ENCODE measurements at regions not wholly inside any gene's neighbourhood (a gene's known extent, or its start where the extent isn't known, plus 50 kb on each side); places are given as distances from the start of the nearest gene placed in this dataset.

DNA sequence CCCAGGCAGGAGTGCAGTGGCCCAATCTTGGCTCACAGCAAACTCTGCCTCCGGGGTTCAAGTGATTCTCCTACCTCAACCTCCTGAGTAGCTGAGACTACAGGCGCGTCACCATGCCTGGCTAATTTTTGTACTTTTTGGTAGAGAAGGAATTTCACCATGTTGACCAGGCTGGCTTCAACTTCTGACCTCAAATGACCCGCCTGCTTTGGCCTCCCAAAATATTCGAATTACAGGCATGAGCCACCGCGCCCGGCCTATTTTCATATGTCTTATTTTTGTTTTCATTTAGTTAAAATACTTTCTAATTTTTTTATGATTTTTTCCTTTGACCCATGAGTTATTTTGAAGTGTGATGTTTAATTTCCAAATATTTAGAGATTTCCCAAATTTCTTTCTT lies 143.6 kb upstream of the VRK1 start:
- intact Hi-C loops (cut with micrococcal nuclease) = no loop called here
- RAD21 ChIA-PET (ENCODE audit: low non-redundant PET in 1 of 2, low total read pairs in 2 of 2, uncharacterized antibody in 2 of 2, unreplicated experiment in 2 of 2) = no interaction called here
- Histone ChIP-seq H3K36me3 (ENCODE audit: control insufficient read depth in 1 of 2, insufficient read depth in 2 of 2, low read length in 2 of 2) (no peaks in the 10 kb centered on the region), H3K9me2 (ENCODE audit: insufficient read depth) (no peaks in the 10 kb centered on the region), H3K9ac (ENCODE audit: low read length) (no peak overlapping the region), H3K4me3 (replicated peaks in 1 of 2; ENCODE audit: low read depth in 1 of 2, low read length in 2 of 2) (no peak overlapping the region), H4K20me1 (ENCODE audit: insufficient read depth) (no peaks in the 10 kb centered on the region), H3K9me3 (ENCODE audit: control insufficient read depth in 1 of 2, insufficient read depth in 1 of 2, low read depth in 1 of 2, low read length in 2 of 2) (no peaks in the 10 kb centered on the region), H3K79me2 (ENCODE audit: insufficient read depth, low read length) (no peaks in the 10 kb centered on the region), H3K27me3 (ENCODE audit: insufficient read depth, low read length) (peaks cover 6% of the 10 kb centered on the region; the same call in 1 of the 2 replicates), H3K4me1 (ENCODE audit: control insufficient read depth in 1 of 2, insufficient read depth in 2 of 2, low read length in 2 of 2) (no peaks in the 10 kb centered on the region), H3K27ac (ENCODE audit: low read depth, low read length) (no peak overlapping the region), H2AFZ (ENCODE audit: low read depth, low read length, poor library complexity, severe bottlenecking) (no peak overlapping the region), H3K4me2 (ENCODE audit: low read length) (no peak overlapping the region)
- POLR2A ChIA-PET = no interaction called here
- no TSS peak for BruUV-seq (replicated peaks)
- ATAC-seq (no peak), DNase-seq (ENCODE audit: low read depth, low spot score) (no peak)
- CTCF ChIA-PET = no interaction called here
- TF ChIP-seq JUND (IDR thresholded peaks at IDR 0.05) (no peak), SRF (IDR thresholded peaks at IDR 0.05; ENCODE audit: low read depth) (no peak), FOSL1 (IDR thresholded peaks at IDR 0.05; ENCODE audit: low read depth) (no peak), ATF3 (IDR thresholded peaks at IDR 0.05) (no peak), ZNF274 (IDR thresholded peaks at IDR 0.05; ENCODE audit: low read depth, low read length) (no peak), POLR2AphosphoS5 (IDR thresholded peaks at IDR 0.05; ENCODE audit: low read depth, low read length) (no peak), RAD21 (IDR thresholded peaks at IDR 0.05; ENCODE audit: low read depth) (no peak)

DNA sequence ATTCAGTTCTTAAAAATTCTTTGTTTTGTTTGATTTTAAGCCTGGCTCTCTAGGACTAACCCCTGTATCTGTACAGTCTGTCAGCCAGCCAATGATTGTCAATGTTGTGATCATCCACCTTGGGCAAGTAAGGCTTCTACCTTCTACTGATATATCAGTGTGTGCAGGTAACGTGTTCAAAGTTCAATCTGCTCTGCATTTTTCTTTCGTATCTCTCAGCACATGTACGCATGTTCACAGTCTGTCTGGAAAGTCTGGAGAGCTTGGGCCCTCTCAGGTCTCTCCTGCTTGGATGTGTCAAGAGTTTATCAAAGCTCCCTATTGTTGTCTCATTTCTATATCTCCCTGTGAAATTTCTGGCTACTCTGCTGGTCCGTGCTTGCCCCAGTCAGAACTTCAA lies 138.6 kb upstream of the VRK1 start:
- H3K4me3 ChIP-seq (replicated peaks in 1 of 2; ENCODE audit: low read depth in 1 of 2, low read length in 2 of 2) = no peak overlapping the region
- no peak overlapping the region for H3K4me2 ChIP-seq (ENCODE audit: low read length)
- H3K79me2 ChIP-seq (ENCODE audit: insufficient read depth, low read length) = no peaks in the 10 kb centered on the region
- ATAC-seq (no peak), DNase-seq (ENCODE audit: low read depth, low spot score) (no peak)
- RAD21 ChIA-PET (ENCODE audit: low non-redundant PET in 1 of 2, low total read pairs in 2 of 2, uncharacterized antibody in 2 of 2, unreplicated experiment in 2 of 2) = no interaction called here
- CTCF ChIA-PET = no interaction called here
- H2AFZ ChIP-seq (ENCODE audit: low read depth, low read length, poor library complexity, severe bottlenecking) = no peak overlapping the region
- H3K9me3 ChIP-seq (ENCODE audit: control insufficient read depth in 1 of 2, insufficient read depth in 1 of 2, low read depth in 1 of 2, low read length in 2 of 2) = no peaks in the 10 kb centered on the region
- intact Hi-C loops (cut with micrococcal nuclease) = no loop called here
- H3K9ac ChIP-seq (ENCODE audit: low read length) = no peak overlapping the region
- TF ChIP-seq CBX3 (IDR thresholded peaks at IDR 0.05; ENCODE audit: low read depth) (no peak), RAD21 (IDR thresholded peaks at IDR 0.05; ENCODE audit: low read depth) (no peak), ZBTB33 (IDR thresholded peaks at IDR 0.05; ENCODE audit: extremely low read depth, insufficient replicate concordance, low read length) (no peak), SP1 (IDR thresholded peaks at IDR 0.05; ENCODE audit: low read depth) (no peak), EZH2phosphoT487 (IDR thresholded peaks at IDR 0.05; ENCODE audit: borderline replicate concordance) (no peak), SRF (IDR thresholded peaks at IDR 0.05; ENCODE audit: low read depth) (no peak), ZFX (IDR thresholded peaks at IDR 0.05) (no peak), CEBPB (IDR thresholded peaks at IDR 0.05; ENCODE audit: low read depth) (no peak), JUND (IDR thresholded peaks at IDR 0.05) (no peak), ZNF274 (IDR thresholded peaks at IDR 0.05; ENCODE audit: low read depth, low read length) (no peak)
- TF ChIP-seq, protein P1, sequence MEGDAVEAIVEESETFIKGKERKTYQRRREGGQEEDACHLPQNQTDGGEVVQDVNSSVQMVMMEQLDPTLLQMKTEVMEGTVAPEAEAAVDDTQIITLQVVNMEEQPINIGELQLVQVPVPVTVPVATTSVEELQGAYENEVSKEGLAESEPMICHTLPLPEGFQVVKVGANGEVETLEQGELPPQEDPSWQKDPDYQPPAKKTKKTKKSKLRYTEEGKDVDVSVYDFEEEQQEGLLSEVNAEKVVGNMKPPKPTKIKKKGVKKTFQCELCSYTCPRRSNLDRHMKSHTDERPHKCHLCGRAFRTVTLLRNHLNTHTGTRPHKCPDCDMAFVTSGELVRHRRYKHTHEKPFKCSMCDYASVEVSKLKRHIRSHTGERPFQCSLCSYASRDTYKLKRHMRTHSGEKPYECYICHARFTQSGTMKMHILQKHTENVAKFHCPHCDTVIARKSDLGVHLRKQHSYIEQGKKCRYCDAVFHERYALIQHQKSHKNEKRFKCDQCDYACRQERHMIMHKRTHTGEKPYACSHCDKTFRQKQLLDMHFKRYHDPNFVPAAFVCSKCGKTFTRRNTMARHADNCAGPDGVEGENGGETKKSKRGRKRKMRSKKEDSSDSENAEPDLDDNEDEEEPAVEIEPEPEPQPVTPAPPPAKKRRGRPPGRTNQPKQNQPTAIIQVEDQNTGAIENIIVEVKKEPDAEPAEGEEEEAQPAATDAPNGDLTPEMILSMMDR (IDR thresholded peaks at IDR 0.05 in 2 of 3, conservative IDR thresholded peaks at IDR 0.05 in 1 of 3; ENCODE audit: borderline replicate concordance in 1 of 3, insufficient read depth in 1 of 3, low read depth in 2 of 3, low read length in 2 of 3) = no peak
- no peak overlapping the region for H3K27ac ChIP-seq (ENCODE audit: low read depth, low read length)
- H4K20me1 ChIP-seq (ENCODE audit: insufficient read depth) = no peaks in the 10 kb centered on the region
- H3K36me3 ChIP-seq (ENCODE audit: control insufficient read depth in 1 of 2, insufficient read depth in 2 of 2, low read length in 2 of 2) = no peaks in the 10 kb centered on the region
- H3K27me3 ChIP-seq (ENCODE audit: insufficient read depth, low read length) = peaks cover 37% of the 10 kb centered on the region
- no peaks in the 10 kb centered on the region for H3K4me1 ChIP-seq (ENCODE audit: control insufficient read depth in 1 of 2, insufficient read depth in 2 of 2, low read length in 2 of 2)
- BruUV-seq (replicated peaks) = no TSS peak
- POLR2A ChIA-PET = no interaction called here
- H3K9me2 ChIP-seq (ENCODE audit: insufficient read depth) = no peaks in the 10 kb centered on the region
